Epithelial cell of proximal tubule (primary cell): ENCODE measurements at regions not wholly inside any gene's neighbourhood (a gene's known extent, or its start where the extent isn't known, plus 50 kb on each side); places are given as distances from the start of the nearest gene placed in this dataset.

ENCODE experiments used
- DNase-seq: peaks from one replicate; pipeline ENCODE4 v3.0.0-alpha.2; 2011; ENCODE audit warnings: low read depth
- H3K4me3 ChIP-seq: 2 replicates; pipeline ENCODE4 v1.5.1; 2011; ENCODE audit warnings: low read depth, mild to moderate bottlenecking, low read length
- CTCF ChIP-seq: conservative IDR thresholded peaks from 2 replicates; pipeline ENCODE4 v1.5.1; 2012; ENCODE audit warnings: low read depth, mild to moderate bottlenecking, low read length

DNA sequence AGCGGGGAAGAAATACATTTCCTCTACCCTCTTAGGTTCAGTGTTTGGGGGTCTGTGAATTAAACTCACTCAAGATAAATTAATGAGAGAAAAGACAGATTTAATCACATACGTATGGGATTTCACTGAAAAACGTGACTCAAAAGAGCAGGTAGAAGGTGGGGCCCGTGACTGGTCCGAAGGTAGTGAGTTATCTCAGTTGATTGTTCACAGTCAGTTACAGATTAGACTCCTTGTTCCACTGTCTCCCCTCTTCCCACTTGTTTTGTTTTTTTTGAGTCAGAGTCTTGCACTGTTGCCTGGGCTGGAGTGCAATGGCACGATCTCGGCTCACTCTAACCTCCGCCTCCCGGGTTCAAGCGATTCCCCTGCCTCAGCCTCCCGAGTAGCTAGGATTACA lies 301.2 kb downstream of the SEC14L1 start:
- no peak overlapping the region for H3K4me3 ChIP-seq
- no peak for DNase-seq
- TF ChIP-seq CTCF = no peak

DNA sequence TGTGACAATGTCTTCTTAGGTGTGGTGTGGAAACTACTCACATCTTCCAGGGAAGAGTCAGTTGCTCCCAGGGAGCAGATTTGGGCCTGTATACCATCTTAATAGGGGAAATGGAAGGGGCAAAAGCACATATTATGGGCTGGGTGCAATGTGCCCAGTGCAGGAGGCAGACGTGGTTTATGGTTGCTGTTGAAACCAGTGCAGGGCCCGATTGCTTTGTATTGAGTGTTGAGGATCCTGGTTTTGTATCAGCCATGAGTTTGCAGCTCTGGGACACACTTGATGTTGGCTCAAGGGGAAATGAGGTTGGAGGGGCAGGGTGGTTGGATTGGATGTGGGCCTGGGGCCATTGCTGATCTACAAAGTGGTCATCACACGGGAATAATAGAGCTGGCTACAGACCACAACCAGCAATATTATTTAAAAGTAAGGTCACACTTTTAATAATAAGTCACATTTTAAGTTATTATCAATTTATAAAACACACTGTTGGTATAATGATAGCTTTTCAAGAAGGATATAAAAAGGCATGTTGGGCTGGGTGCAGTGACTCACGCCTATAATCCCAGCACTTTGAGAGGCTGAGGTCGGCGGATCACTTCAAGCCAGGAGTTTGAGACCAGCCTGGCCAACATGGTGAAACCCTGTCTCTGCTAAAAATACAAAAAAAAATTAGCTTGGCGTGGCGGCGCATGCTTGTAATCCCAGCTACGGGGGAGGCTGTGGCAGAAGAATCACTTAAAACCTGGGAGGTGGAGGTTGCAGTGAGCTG lies 302.4 kb downstream of the SEC14L1 start:
- DNase-seq = no peak
- H3K4me3 ChIP-seq = no peak overlapping the region
- no peak for TF ChIP-seq CTCF

GRCh38 chr17:77443748-77444260 lies 303.0 kb downstream of the SEC14L1 start:
- H3K4me3 ChIP-seq = no peak overlapping the region
- no peak for TF ChIP-seq CTCF

GRCh38 chr17:77444628-77444983 lies 303.8 kb downstream of the SEC14L1 start:
- H3K4me3 ChIP-seq = no peak overlapping the region
- DNase-seq = no peak
- TF ChIP-seq CTCF = no peak

More at GRCh38 chr17:77443748-77444260, 303.0 kb downstream of the SEC14L1 start:
- DNase-seq = no peak

DNA sequence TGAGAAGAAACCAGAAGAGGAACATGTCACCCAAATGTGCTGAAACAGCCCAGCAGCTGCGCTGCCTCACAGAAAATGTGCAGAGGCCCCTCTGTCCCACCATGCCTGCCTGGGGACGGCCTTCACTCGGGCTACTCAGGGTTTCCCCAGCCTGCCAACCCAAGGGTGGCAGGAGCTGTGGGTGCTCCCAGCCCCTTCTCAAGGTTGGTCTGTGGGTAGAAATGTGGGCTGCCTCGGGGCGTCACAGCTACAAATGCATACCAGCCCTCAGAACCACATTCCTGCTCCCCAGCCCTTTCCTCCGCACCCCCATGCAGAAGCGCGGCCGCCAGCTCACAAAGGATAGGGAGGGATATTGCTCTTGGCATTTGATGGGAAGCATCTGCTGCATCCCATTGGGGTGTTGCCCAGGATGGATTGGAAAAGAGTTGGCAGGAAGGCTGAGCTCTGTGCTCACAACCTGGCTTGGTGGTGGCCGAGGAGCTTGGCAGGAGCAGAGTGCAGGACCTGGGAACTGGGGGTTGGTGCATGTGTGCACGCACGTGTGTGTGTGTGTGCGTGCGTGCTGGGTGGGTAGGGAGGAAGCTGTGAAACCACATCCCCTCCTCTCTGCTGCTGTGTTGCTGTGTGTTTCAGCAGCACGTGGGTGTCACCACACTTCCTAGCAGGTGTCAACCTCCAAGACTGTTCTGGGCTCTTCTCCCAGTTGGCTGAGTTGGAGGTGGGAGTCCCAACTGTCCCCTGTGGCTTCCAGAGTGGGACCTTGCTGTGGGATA lies 304.4 kb downstream of the SEC14L1 start:
- no peak overlapping the region for H3K4me3 ChIP-seq
- no peak for DNase-seq
- TF ChIP-seq CTCF = no peak

- TF ChIP-seq CTCF = no peak
- DNase-seq = no peak
- H3K4me3 ChIP-seq = no peak overlapping the region
Observed at GRCh38 chr17:77445760-77446532, 305.2 kb downstream of the SEC14L1 start.
